WTC11 (cell line): ENCODE measurements at regions not wholly inside any gene's neighbourhood (a gene's known extent, or its start where the extent isn't known, plus 50 kb on each side); places are given as distances from the start of the nearest gene placed in this dataset.

Experiments used
- ESRRA ChIP-seq: sonication (generic); formaldehyde crosslinking; IDR thresholded peaks from 2 replicates; pipeline ENCODE4 v1.8.1; 2022; ENCODE audit warnings: mild to moderate bottlenecking, missing genetic modification reagents, borderline replicate concordance
- FOXJ3 ChIP-seq: sonication (generic); formaldehyde crosslinking; IDR thresholded peaks from 2 replicates; pipeline ENCODE4 v1.9.0; 2021; ENCODE audit warnings: missing genetic modification reagents, mild to moderate bottlenecking, borderline replicate concordance
- IRF2 ChIP-seq: sonication (generic); formaldehyde crosslinking; IDR thresholded peaks from 2 replicates; pipeline ENCODE4 v1.8.0; 2022; ENCODE audit warnings: low read depth, missing genetic modification reagents, borderline replicate concordance
- KAT7 ChIP-seq: sonication (generic); formaldehyde crosslinking; IDR thresholded peaks from 2 replicates; pipeline ENCODE4 v1.8.1; 2023; ENCODE audit warnings: missing genetic modification reagents, mild to moderate bottlenecking, borderline replicate concordance
- ZNF423 ChIP-seq: fragments of 250-450 bp; sonication (Bioruptor Pico); IDR thresholded peaks from 2 replicates; pipeline ENCODE4 v2.1.2; 2022; ENCODE audit warnings: mild to moderate bottlenecking, moderate library complexity
- TF ChIP-seq, protein P1 (sequence below): fragments of 200-600 bp; IDR thresholded peaks from 2 replicates; pipeline ENCODE4 v1.8.0; 2022; ENCODE audit warnings: antibody characterized with exemption
- TF ChIP-seq, protein P2 (sequence below): sonication (generic); formaldehyde crosslinking; conservative IDR thresholded peaks from 2 replicates; pipeline ENCODE4 v1.8.1; 2023; ENCODE audit warnings: mild to moderate bottlenecking, low read depth, missing genetic modification reagents, moderate library complexity

DNA sequence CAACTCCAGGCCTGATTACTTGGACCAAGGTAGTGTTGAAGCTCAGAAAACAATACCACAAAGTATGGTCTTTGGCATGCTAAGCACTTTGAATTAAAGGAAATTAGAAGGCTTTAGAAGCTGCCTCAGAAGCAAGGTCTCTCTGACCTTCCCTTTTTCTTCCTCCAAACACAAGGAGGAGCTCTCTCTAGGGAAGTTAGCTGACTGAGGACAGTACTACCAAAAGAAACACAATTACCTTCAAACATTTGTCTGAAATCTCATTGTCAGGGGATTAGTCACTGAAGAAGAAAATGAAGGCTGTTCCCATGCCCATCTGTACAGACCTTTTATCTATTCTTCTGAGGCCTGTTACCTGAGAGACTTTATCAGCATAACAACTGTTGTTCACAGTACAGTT lies 279.3 kb downstream of the CDH20 start:
- TF ChIP-seq, protein P1, sequence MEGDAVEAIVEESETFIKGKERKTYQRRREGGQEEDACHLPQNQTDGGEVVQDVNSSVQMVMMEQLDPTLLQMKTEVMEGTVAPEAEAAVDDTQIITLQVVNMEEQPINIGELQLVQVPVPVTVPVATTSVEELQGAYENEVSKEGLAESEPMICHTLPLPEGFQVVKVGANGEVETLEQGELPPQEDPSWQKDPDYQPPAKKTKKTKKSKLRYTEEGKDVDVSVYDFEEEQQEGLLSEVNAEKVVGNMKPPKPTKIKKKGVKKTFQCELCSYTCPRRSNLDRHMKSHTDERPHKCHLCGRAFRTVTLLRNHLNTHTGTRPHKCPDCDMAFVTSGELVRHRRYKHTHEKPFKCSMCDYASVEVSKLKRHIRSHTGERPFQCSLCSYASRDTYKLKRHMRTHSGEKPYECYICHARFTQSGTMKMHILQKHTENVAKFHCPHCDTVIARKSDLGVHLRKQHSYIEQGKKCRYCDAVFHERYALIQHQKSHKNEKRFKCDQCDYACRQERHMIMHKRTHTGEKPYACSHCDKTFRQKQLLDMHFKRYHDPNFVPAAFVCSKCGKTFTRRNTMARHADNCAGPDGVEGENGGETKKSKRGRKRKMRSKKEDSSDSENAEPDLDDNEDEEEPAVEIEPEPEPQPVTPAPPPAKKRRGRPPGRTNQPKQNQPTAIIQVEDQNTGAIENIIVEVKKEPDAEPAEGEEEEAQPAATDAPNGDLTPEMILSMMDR, result no peak
- TF ChIP-seq, protein P2, sequence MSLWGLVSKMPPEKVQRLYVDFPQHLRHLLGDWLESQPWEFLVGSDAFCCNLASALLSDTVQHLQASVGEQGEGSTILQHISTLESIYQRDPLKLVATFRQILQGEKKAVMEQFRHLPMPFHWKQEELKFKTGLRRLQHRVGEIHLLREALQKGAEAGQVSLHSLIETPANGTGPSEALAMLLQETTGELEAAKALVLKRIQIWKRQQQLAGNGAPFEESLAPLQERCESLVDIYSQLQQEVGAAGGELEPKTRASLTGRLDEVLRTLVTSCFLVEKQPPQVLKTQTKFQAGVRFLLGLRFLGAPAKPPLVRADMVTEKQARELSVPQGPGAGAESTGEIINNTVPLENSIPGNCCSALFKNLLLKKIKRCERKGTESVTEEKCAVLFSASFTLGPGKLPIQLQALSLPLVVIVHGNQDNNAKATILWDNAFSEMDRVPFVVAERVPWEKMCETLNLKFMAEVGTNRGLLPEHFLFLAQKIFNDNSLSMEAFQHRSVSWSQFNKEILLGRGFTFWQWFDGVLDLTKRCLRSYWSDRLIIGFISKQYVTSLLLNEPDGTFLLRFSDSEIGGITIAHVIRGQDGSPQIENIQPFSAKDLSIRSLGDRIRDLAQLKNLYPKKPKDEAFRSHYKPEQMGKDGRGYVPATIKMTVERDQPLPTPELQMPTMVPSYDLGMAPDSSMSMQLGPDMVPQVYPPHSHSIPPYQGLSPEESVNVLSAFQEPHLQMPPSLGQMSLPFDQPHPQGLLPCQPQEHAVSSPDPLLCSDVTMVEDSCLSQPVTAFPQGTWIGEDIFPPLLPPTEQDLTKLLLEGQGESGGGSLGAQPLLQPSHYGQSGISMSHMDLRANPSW (CRISPR knock-in tag), result no peak
- no peak for TF ChIP-seq IRF2 (CRISPR knock-in tag)
- no peak for TF ChIP-seq ZNF423 (CRISPR knock-in tag)
- no peak for TF ChIP-seq FOXJ3 (CRISPR knock-in tag)
- no peak for TF ChIP-seq KAT7 (CRISPR knock-in tag)
- no peak for TF ChIP-seq ESRRA (CRISPR knock-in tag)
